CD4-positive, alpha-beta T cell (primary cell): ENCODE measurements at regions not wholly inside any gene's neighbourhood (a gene's known extent, or its start where the extent isn't known, plus 50 kb on each side); places are given as distances from the start of the nearest gene placed in this dataset.

Experiments
- ATAC-seq: fragments of 200-7000 bp; cut with Tn5 transposase; one replicate; pipeline ENCODE4 v1.10.0; 2022; ENCODE audit warnings: mild to moderate bottlenecking; ENCODE audit not compliant: poor library complexity
- CTCF ChIA-PET: fragments of 350-600 bp; sonication (Branson Sonifier 250); formaldehyde crosslinking; loops from one replicate; lab custom pipeline; 2021; ENCODE audit warnings: antibody characterized with exemption, inconsistent platforms; lab: Charles Lee
- POLR2A ChIA-PET: fragments of 350-600 bp; sonication (Branson Sonifier 250); formaldehyde crosslinking; loops from one replicate; lab custom pipeline; 2021; ENCODE audit warnings: antibody characterized with exemption, inconsistent platforms; lab: Charles Lee
- DNase-seq, 14 experiments: peaks; one replicate each; pipeline ENCODE4 v3.0.0-alpha.2; 2013 to 2020; ENCODE audit warnings: mixed read lengths in 2 of 14
- H3K27ac ChIP-seq, 2 donors: one replicate each; pipeline versions ENCODE4 v1.5.1 to v1.7.0; 2013; ENCODE audit warnings: low read length in 2 of 2, low read depth in 1 of 2, mild to moderate bottlenecking in 1 of 2
- H3K27me3 ChIP-seq, 2 experiments: 1 replicate in 1 of 2; 2 replicates in 1 of 2; pipeline versions ENCODE4 v1.6.1 to v1.7.0; 2013; ENCODE audit warnings: low read length in 2 of 2, control low read depth in 1 of 2, mild to moderate bottlenecking in 1 of 2, moderate library complexity in 1 of 2; ENCODE audit not compliant: insufficient read depth in 2 of 2, control insufficient read depth in 1 of 2
- H3K36me3 ChIP-seq: one replicate; pipeline ENCODE4 v1.6.1; 2013; ENCODE audit warnings: low read length, control low read depth; ENCODE audit not compliant: insufficient read depth
- H3K4me1 ChIP-seq: one replicate; pipeline ENCODE4 v1.6.1; 2013; ENCODE audit warnings: low read length, control low read depth; ENCODE audit not compliant: insufficient read depth
- H3K4me3 ChIP-seq: one replicate; pipeline ENCODE4 v1.5.1; 2013; ENCODE audit warnings: mild to moderate bottlenecking, low read length, moderate library complexity
- H3K9me3 ChIP-seq, 2 experiments: 1 replicate in 1 of 2; 2 replicates in 1 of 2; pipeline versions ENCODE4 v1.6.1 to v1.7.0; 2013; ENCODE audit warnings: low read length in 2 of 2, mild to moderate bottlenecking in 2 of 2, control low read depth in 1 of 2, moderate library complexity in 1 of 2; ENCODE audit not compliant: control insufficient read depth in 1 of 2, insufficient read depth in 1 of 2
- H3K27ac Mint-ChIP-seq: one replicate; pipeline ENCODE4 v1.8.0; 2020; ENCODE audit warnings: mixed read lengths
- H3K27me3 Mint-ChIP-seq: one replicate; pipeline ENCODE4 v1.8.0; 2021; ENCODE audit warnings: mixed read lengths
- H3K36me3 Mint-ChIP-seq: one replicate; pipeline ENCODE4 v1.8.0; 2021; ENCODE audit warnings: low read depth, mixed read lengths
- H3K4me1 Mint-ChIP-seq: one replicate; pipeline ENCODE4 v1.8.0; 2021; ENCODE audit warnings: low read depth, mixed read lengths
- H3K4me3 Mint-ChIP-seq: one replicate; pipeline ENCODE4 v1.8.0; 2020; ENCODE audit warnings: mild to moderate bottlenecking, mixed read lengths
- H3K9me3 Mint-ChIP-seq: one replicate; pipeline ENCODE4 v1.8.0; 2020; ENCODE audit warnings: mixed read lengths
- CTCF ChIP-seq: fragments of 200-600 bp; IDR thresholded peaks from one replicate; pipeline ENCODE4 v1.8.0; 2022; ENCODE audit warnings: antibody characterized with exemption, mild to moderate bottlenecking
- intact Hi-C, 2 experiments: fragments of 100-400 bp; cut with DNase I in 1 of 2; cut with micrococcal nuclease in 1 of 2; formaldehyde crosslinking; loops; one replicate each; pipeline versions ENCODE4 v1.15.1 to v1.9.0; 2023 to 2025; cut with DNase I, micrococcal nuclease

DNA sequence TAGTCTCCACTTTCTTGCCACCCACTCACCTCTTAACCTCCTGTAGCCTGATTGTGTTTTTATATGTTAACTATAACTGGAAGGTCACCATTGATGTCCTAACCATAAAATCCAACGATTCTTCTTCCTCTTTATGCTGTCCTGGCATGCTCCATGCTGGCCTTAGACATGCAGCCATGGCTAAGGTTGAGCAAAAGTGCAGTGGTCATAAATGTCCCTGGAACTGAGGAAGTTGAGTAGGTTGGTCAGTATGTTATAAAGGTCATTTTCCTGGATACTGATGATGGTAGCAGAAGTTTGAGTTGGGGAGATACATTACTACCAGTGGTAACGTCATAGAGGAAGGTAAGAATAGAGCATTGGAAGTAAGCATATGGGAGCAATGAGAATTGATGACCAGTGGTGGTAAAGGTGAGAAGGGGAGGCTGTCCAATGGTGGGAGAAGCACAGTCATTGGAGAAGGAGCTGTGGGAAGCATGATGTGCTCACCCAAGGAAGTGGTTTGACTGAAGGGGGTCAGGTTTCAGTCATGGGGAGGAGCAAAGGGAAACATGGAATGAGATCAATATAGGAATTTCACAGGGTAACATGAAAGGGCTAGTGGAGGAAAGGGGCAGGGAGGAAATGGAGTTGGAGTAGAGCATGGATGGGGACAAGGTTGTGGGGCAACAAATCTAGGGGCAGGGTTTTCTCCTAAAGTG is 240.8 kb downstream of the DACT1 start:
- ATAC-seq (no peak), DNase-seq (no peak)
- POLR2A ChIA-PET, result no interaction called here
- Mint-ChIP-seq H3K4me3 (no peak overlapping the region), H3K9me3 (no peaks in the 10 kb centered on the region), H3K36me3 (no peaks in the 10 kb centered on the region), H3K4me1 (no peaks in the 10 kb centered on the region), H3K27ac (no peak overlapping the region), H3K27me3 (no peaks in the 10 kb centered on the region)
- intact Hi-C loops, result no loop called here
- Histone ChIP-seq H3K4me3 (no peak overlapping the region), H3K27me3 (no peaks in the 10 kb centered on the region), H3K4me1 (no peaks in the 10 kb centered on the region), H3K27ac (no peak overlapping the region), H3K9me3 (no peaks in the 10 kb centered on the region), H3K36me3 (no peaks in the 10 kb centered on the region)
- CTCF ChIA-PET, result no interaction called here
- TF ChIP-seq CTCF, result no peak

DNA sequence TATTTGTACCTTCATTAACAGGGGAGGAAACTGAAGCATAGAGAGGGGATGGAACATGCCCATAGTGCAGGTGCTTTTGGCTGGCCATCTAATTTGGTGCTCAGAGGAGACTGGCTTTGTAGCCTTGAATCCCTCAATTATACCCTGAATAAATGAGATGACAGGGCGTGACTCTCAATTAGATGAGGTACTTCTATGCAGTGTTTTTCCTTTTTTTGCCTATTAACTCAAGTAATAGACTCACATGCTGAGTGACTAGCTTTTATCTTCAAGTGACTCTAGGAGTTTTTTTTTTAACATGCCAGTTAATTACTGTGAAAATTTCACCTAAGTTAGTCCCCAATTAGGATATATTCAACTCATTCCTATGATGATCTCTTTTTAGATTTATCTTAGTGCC is 243.7 kb downstream of the DACT1 start:
- ChIA-PET POLR2A (no interaction called here), CTCF (no interaction called here)
- no peaks in the 10 kb centered on the region for H3K9me3 Mint-ChIP-seq
- H3K27ac Mint-ChIP-seq, result no peak overlapping the region
- DNase-seq, result no peak
- Histone ChIP-seq H3K27me3 (no peaks in the 10 kb centered on the region), H3K36me3 (no peaks in the 10 kb centered on the region), H3K4me1 (no peaks in the 10 kb centered on the region), H3K27ac (no peak overlapping the region), H3K4me3 (no peak overlapping the region), H3K9me3 (no peaks in the 10 kb centered on the region)
- no peaks in the 10 kb centered on the region for H3K36me3 Mint-ChIP-seq
- TF ChIP-seq CTCF, result no peak
- intact Hi-C loops, result no loop called here
- no peaks in the 10 kb centered on the region for H3K27me3 Mint-ChIP-seq
- no peaks in the 10 kb centered on the region for H3K4me1 Mint-ChIP-seq
- no peak for ATAC-seq
- no peak overlapping the region for H3K4me3 Mint-ChIP-seq

GRCh38 chr14:58882577-58883018 is 244.8 kb downstream of the DACT1 start:
- Histone ChIP-seq H3K27ac (no peak overlapping the region), H3K9me3 (no peaks in the 10 kb centered on the region), H3K4me1 (no peaks in the 10 kb centered on the region), H3K27me3 (peaks cover 0 to 5% of the 10 kb centered on the region in 2 experiments), H3K36me3 (no peaks in the 10 kb centered on the region), H3K4me3 (no peak overlapping the region)
- Mint-ChIP-seq H3K4me1 (no peaks in the 10 kb centered on the region), H3K4me3 (no peak overlapping the region), H3K27me3 (no peaks in the 10 kb centered on the region), H3K9me3 (no peaks in the 10 kb centered on the region), H3K36me3 (no peaks in the 10 kb centered on the region), H3K27ac (no peak overlapping the region)
- CTCF ChIA-PET, result no interaction called here
- POLR2A ChIA-PET, result no interaction called here
- intact Hi-C loops, result no loop called here
- no peak for ATAC-seq
- no peak for DNase-seq
- no peak for TF ChIP-seq CTCF
